WTC11 (cell line): ENCODE measurements at regions not wholly inside any gene's neighbourhood (a gene's known extent, or its start where the extent isn't known, plus 50 kb on each side); places are given as distances from the start of the nearest gene placed in this dataset.

Experiments used
- ATAC-seq: fragments of 200-7000 bp; cut with Tn5 transposase; 2 replicates; pipeline ENCODE4 v1.10.0; 2021; ENCODE audit warnings: mild to moderate bottlenecking, moderate library complexity
- CTCF ChIA-PET: fragments of 300-600 bp; sonication (Branson Sonifier 250); formaldehyde crosslinking; loops from one replicate; lab custom pipeline; 2021; ENCODE audit warnings: antibody characterized with exemption; lab: Charles Lee
- POLR2A ChIA-PET: fragments of 350-600 bp; sonication (Branson Sonifier 250); formaldehyde crosslinking; loops from one replicate; lab custom pipeline; 2021; ENCODE audit warnings: antibody characterized with exemption; lab: Charles Lee
- DNase-seq: peaks from one replicate; pipeline ENCODE4 v3.0.0; 2021; ENCODE audit warnings: low spot score
- H3K27ac Mint-ChIP-seq: 2 replicates; pipeline ENCODE4 v1.8.0; 2021; ENCODE audit warnings: mixed read lengths
- H3K27me3 Mint-ChIP-seq: 2 replicates; pipeline ENCODE4 v1.8.0; 2021; ENCODE audit warnings: low read depth, mild to moderate bottlenecking, moderate library complexity, mixed read lengths
- H3K36me3 Mint-ChIP-seq: 2 replicates; pipeline ENCODE4 v1.8.0; 2021; ENCODE audit warnings: mixed read lengths
- H3K4me1 Mint-ChIP-seq: 2 replicates; pipeline ENCODE4 v1.8.0; 2022; ENCODE audit warnings: mixed read lengths
- H3K4me3 Mint-ChIP-seq: 2 replicates; pipeline ENCODE4 v1.8.0; 2021; ENCODE audit warnings: mild to moderate bottlenecking, moderate library complexity, mixed read lengths
- H3K9me3 Mint-ChIP-seq: 2 replicates; pipeline ENCODE4 v1.8.0; 2021; ENCODE audit warnings: mixed read lengths
- ELF4 ChIP-seq: sonication (generic); formaldehyde crosslinking; IDR thresholded peaks from 2 replicates; pipeline ENCODE4 v1.8.1; 2022; ENCODE audit warnings: low read depth, mild to moderate bottlenecking, moderate library complexity, missing genetic modification reagents
- EMX1 ChIP-seq: fragments of 250-450 bp; sonication (Bioruptor Pico); IDR thresholded peaks from 2 replicates; pipeline ENCODE4 v1.8.0; 2021; ENCODE audit warnings: mild to moderate bottlenecking
- ESRRA ChIP-seq: sonication (generic); formaldehyde crosslinking; IDR thresholded peaks from 2 replicates; pipeline ENCODE4 v1.8.1; 2022; ENCODE audit warnings: mild to moderate bottlenecking, missing genetic modification reagents, borderline replicate concordance
- ETV6 ChIP-seq: sonication (generic); formaldehyde crosslinking; IDR thresholded peaks from 2 replicates; pipeline ENCODE4 v1.8.1; 2022; ENCODE audit warnings: mild to moderate bottlenecking, missing genetic modification reagents
- GTF2I ChIP-seq: fragments of 250-450 bp; sonication (Bioruptor Pico); conservative IDR thresholded peaks from 2 replicates; pipeline ENCODE4 v1.4.0; 2021; ENCODE audit warnings: mild to moderate bottlenecking
- IRF2 ChIP-seq: sonication (generic); formaldehyde crosslinking; IDR thresholded peaks from 2 replicates; pipeline ENCODE4 v1.8.0; 2022; ENCODE audit warnings: low read depth, missing genetic modification reagents, borderline replicate concordance
- MYBL2 ChIP-seq: sonication (generic); formaldehyde crosslinking; IDR thresholded peaks from 2 replicates; pipeline ENCODE4 v1.8.1; 2023; ENCODE audit warnings: mild to moderate bottlenecking, moderate library complexity, missing genetic modification reagents
- NFATC4 ChIP-seq: fragments of 250-450 bp; sonication (Bioruptor Pico); IDR thresholded peaks from 2 replicates; pipeline ENCODE4 v1.9.0; 2021; ENCODE audit warnings: mild to moderate bottlenecking
- RELA ChIP-seq: sonication (generic); formaldehyde crosslinking; IDR thresholded peaks from 2 replicates; pipeline ENCODE4 v1.8.1; 2022; ENCODE audit warnings: missing genetic modification reagents, mild to moderate bottlenecking, borderline replicate concordance
- SMAD3 ChIP-seq: sonication (generic); formaldehyde crosslinking; IDR thresholded peaks from 2 replicates; pipeline ENCODE4 v1.8.0; 2022; ENCODE audit warnings: missing genetic modification reagents, mild to moderate bottlenecking, borderline replicate concordance
- TCF7 ChIP-seq: sonication (generic); formaldehyde crosslinking; IDR thresholded peaks from 2 replicates; pipeline ENCODE4 v1.8.0; 2022; ENCODE audit warnings: mild to moderate bottlenecking, low read depth, missing genetic modification reagents, moderate library complexity
- TEAD1 ChIP-seq: sonication (generic); formaldehyde crosslinking; IDR thresholded peaks from 2 replicates; pipeline ENCODE4 v1.8.0; 2022; ENCODE audit warnings: mild to moderate bottlenecking, missing genetic modification reagents
- ZNF121 ChIP-seq: sonication (generic); formaldehyde crosslinking; IDR thresholded peaks from 2 replicates; pipeline ENCODE4 v1.8.0; 2023; ENCODE audit warnings: missing genetic modification reagents
- ZNF219 ChIP-seq: sonication (generic); formaldehyde crosslinking; IDR thresholded peaks from 2 replicates; pipeline ENCODE4 v1.8.0; 2023; ENCODE audit warnings: missing genetic modification reagents, mild to moderate bottlenecking, borderline replicate concordance
- ZNF263 ChIP-seq: sonication (generic); formaldehyde crosslinking; IDR thresholded peaks from 2 replicates; pipeline ENCODE4 v1.8.1; 2022; ENCODE audit warnings: low read depth, mild to moderate bottlenecking, moderate library complexity, missing genetic modification reagents
- ZNF423 ChIP-seq: fragments of 250-450 bp; sonication (Bioruptor Pico); IDR thresholded peaks from 2 replicates; pipeline ENCODE4 v2.1.2; 2022; ENCODE audit warnings: mild to moderate bottlenecking, moderate library complexity
- TF ChIP-seq, protein P1 (sequence below): fragments of 250-450 bp; sonication (Bioruptor Pico); IDR thresholded peaks from 2 replicates; pipeline ENCODE4 v1.8.0; 2021; ENCODE audit warnings: mild to moderate bottlenecking
- TF ChIP-seq, protein P2 (sequence below): fragments of 250-450 bp; sonication (Bioruptor Pico); conservative IDR thresholded peaks from 2 replicates; pipeline ENCODE4 v1.9.0; 2021; ENCODE audit warnings: mild to moderate bottlenecking
- TF ChIP-seq, protein P3 (sequence below): fragments of 250-450 bp; sonication (Bioruptor Pico); IDR thresholded peaks from 2 replicates; pipeline ENCODE4 v1.9.0; 2021; ENCODE audit warnings: mild to moderate bottlenecking
- TF ChIP-seq, protein P4 (sequence below): sonication (generic); formaldehyde crosslinking; IDR thresholded peaks from 2 replicates; pipeline ENCODE4 v1.8.0; 2022; ENCODE audit warnings: mild to moderate bottlenecking, missing genetic modification reagents
- TF ChIP-seq, protein P5 (sequence below): sonication (generic); formaldehyde crosslinking; IDR thresholded peaks from 2 replicates; pipeline ENCODE4 v1.8.0; 2022; ENCODE audit warnings: mild to moderate bottlenecking, missing genetic modification reagents
- TF ChIP-seq, protein P6 (sequence below): sonication (generic); formaldehyde crosslinking; IDR thresholded peaks from 2 replicates; pipeline ENCODE4 v1.8.1; 2023; ENCODE audit warnings: mild to moderate bottlenecking, missing genetic modification reagents

DNA sequence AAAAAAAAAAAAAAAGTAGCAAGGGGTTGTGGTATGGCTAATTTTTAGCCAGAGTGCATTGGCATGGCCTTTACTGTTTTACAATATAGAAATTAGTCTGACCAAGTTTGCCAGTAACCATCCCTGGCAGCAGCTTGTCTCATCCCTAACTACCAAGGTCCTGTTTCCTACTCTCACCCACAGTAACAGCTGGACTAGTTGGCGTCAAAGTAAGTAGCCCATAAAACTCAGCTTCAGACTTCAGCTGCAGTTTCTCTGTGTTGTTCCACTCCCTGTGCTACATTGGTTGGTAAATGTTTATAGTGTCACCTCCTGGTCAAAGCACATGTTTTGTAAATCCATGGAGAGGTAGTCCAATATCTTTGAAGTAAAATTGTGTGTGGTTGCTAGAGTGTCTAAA lies 691.3 kb downstream of the ZPLD1 start:
- POLR2A ChIA-PET = no interaction called here
- TF ChIP-seq ESRRA (CRISPR knock-in tag) (no peak), EMX1 (CRISPR knock-in tag) (no peak), ZNF263 (CRISPR knock-in tag) (no peak)
- Mint-ChIP-seq H3K27ac (no peak overlapping the region), H3K27me3 (no peaks in the 10 kb centered on the region), H3K36me3 (no peaks in the 10 kb centered on the region), H3K9me3 (no peaks in the 10 kb centered on the region), H3K4me3 (no peak overlapping the region), H3K4me1 (no peaks in the 10 kb centered on the region)
- no peak for ATAC-seq
- DNase-seq = no peak
- CTCF ChIA-PET = no interaction called here

DNA sequence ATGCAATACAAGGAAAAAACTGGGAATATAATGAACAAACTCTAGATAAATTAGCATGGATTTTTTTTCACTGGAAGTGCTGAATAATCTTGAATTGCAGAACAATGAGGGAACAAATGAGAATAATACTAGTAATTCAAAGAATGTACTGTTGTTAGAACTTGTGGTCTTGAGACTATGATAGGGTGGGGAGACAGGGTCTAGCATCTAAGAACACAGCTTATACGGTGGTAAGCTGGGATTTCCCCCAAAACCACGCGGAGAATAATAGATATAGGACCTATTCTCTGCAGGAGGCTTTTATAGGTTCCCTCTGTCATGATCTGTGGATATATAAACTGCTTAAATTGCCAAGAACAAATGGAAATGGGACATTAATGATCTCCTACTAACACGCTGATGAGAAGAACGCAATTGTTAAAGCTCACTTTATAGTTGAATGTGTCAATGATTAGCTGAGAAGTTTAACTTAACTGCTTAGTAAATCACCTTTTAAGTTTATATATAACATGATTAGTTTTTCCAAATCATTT lies 692.3 kb downstream of the ZPLD1 start:
- TF ChIP-seq MYBL2 (CRISPR knock-in tag) (no peak), ETV6 (no peak), ZNF121 (CRISPR knock-in tag) (no peak), NFATC4 (CRISPR knock-in tag) (no peak)
- TF ChIP-seq, protein P1, sequence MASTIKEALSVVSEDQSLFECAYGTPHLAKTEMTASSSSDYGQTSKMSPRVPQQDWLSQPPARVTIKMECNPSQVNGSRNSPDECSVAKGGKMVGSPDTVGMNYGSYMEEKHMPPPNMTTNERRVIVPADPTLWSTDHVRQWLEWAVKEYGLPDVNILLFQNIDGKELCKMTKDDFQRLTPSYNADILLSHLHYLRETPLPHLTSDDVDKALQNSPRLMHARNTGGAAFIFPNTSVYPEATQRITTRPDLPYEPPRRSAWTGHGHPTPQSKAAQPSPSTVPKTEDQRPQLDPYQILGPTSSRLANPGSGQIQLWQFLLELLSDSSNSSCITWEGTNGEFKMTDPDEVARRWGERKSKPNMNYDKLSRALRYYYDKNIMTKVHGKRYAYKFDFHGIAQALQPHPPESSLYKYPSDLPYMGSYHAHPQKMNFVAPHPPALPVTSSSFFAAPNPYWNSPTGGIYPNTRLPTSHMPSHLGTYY (CRISPR knock-in tag) = no peak
- ATAC-seq = no peak
- Mint-ChIP-seq H3K36me3 (no peaks in the 10 kb centered on the region), H3K4me1 (no peaks in the 10 kb centered on the region), H3K27ac (no peak overlapping the region), H3K9me3 (no peaks in the 10 kb centered on the region), H3K4me3 (no peak overlapping the region), H3K27me3 (no peaks in the 10 kb centered on the region; the same call in 1 of the 2 replicates)
- no peak for DNase-seq
- ChIA-PET POLR2A (no interaction called here), CTCF (no interaction called here)

DNA sequence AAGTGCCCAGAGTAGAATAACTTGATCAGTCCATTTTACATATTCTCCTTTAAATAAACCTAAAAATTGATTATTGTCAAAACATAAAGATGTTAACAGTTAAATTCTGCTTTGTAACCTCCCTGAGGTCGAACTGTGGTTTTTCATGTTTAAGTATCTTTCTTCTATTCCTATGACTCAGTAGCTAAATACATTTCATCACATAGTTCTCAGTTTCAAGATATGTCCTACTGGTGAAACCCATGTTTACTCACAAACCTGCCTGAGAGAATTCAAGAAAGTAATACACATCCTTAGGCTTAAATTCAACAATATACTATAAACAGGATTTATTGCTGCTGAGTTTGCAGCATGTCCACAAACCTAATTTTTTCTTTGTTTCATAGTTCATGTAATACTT lies 692.9 kb downstream of the ZPLD1 start:
- Mint-ChIP-seq H3K27me3 (no peaks in the 10 kb centered on the region; the same call in 1 of the 2 replicates), H3K4me1 (no peaks in the 10 kb centered on the region), H3K9me3 (no peaks in the 10 kb centered on the region), H3K36me3 (no peaks in the 10 kb centered on the region), H3K4me3 (no peak overlapping the region), H3K27ac (no peak overlapping the region)
- DNase-seq = no peak
- ChIA-PET CTCF (no interaction called here), POLR2A (no interaction called here)
- TF ChIP-seq TCF7 (CRISPR knock-in tag) (no peak), ELF4 (CRISPR knock-in tag) (no peak), SMAD3 (CRISPR knock-in tag) (no peak), TEAD1 (CRISPR knock-in tag) (no peak), GTF2I (CRISPR knock-in tag) (no peak), ETV6 (no peak), IRF2 (CRISPR knock-in tag) (no peak), RELA (CRISPR knock-in tag) (no peak), ZNF423 (no peak), ZNF219 (no peak)
- TF ChIP-seq, protein P2, sequence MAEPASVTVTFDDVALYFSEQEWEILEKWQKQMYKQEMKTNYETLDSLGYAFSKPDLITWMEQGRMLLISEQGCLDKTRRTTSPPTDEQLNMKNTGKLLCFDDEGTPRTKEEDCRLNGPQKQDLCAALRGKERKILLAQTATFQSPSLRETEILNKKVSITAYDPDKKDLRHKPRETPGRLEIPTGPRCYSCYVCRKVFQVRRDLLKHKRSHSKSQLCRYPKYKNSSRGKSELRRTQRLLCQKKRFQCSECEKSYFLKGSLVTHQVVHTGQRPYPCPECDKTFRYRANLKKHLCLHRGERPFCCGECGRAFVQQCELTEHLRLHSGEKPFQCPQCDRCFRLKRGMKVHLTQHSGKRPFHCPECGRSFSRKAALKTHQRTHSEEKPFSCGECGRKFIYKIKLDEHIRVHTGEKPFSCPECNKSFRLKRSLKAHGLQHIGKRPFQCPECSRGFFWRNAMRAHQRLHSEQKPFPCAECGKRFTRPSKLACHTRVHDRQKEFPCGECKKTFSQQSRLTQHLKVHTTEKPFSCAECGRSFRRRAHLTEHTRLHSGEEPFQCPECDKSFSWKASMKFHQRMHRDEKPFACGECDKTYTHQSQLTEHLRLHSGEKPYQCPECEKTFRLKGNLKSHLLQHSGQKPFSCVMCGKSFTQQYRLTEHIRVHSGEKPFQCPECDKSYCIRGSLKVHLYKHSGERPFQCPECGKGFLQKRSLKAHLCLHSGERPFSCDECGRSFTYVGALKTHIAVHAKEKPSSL (CRISPR knock-in tag) = no peak
- TF ChIP-seq, protein P3, sequence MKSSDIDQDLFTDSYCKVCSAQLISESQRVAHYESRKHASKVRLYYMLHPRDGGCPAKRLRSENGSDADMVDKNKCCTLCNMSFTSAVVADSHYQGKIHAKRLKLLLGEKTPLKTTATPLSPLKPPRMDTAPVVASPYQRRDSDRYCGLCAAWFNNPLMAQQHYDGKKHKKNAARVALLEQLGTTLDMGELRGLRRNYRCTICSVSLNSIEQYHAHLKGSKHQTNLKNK (CRISPR knock-in tag) = no peak
- TF ChIP-seq, protein P4, sequence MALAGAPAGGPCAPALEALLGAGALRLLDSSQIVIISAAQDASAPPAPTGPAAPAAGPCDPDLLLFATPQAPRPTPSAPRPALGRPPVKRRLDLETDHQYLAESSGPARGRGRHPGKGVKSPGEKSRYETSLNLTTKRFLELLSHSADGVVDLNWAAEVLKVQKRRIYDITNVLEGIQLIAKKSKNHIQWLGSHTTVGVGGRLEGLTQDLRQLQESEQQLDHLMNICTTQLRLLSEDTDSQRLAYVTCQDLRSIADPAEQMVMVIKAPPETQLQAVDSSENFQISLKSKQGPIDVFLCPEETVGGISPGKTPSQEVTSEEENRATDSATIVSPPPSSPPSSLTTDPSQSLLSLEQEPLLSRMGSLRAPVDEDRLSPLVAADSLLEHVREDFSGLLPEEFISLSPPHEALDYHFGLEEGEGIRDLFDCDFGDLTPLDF (CRISPR knock-in tag) = no peak
- TF ChIP-seq, protein P5, sequence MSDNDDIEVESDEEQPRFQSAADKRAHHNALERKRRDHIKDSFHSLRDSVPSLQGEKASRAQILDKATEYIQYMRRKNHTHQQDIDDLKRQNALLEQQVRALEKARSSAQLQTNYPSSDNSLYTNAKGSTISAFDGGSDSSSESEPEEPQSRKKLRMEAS = no peak
- TF ChIP-seq, protein P6, sequence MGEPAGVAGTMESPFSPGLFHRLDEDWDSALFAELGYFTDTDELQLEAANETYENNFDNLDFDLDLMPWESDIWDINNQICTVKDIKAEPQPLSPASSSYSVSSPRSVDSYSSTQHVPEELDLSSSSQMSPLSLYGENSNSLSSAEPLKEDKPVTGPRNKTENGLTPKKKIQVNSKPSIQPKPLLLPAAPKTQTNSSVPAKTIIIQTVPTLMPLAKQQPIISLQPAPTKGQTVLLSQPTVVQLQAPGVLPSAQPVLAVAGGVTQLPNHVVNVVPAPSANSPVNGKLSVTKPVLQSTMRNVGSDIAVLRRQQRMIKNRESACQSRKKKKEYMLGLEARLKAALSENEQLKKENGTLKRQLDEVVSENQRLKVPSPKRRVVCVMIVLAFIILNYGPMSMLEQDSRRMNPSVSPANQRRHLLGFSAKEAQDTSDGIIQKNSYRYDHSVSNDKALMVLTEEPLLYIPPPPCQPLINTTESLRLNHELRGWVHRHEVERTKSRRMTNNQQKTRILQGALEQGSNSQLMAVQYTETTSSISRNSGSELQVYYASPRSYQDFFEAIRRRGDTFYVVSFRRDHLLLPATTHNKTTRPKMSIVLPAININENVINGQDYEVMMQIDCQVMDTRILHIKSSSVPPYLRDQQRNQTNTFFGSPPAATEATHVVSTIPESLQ (CRISPR knock-in tag) = no peak
- ATAC-seq = no peak
